A673 (cell line): ENCODE measurements at regions not wholly inside any gene's neighbourhood (a gene's known extent, or its start where the extent isn't known, plus 50 kb on each side); places are given as distances from the start of the nearest gene placed in this dataset.

Source experiments
- CTCF ChIP-seq: fragments of 300-800, 200-600 bp; sonication (generic); conservative IDR thresholded peaks from 2 replicates; pipeline ENCODE4 v1.5.1; 2017; ENCODE audit warnings: low read depth, mild to moderate bottlenecking, antibody characterized with exemption, low read length, moderate library complexity, mixed read lengths
- EZH2 ChIP-seq: fragments of 200-600 bp; sonication (generic); IDR thresholded peaks from 2 replicates; pipeline ENCODE4 v1.6.1; 2017; ENCODE audit warnings: borderline replicate concordance, low read depth, mild to moderate bottlenecking, mixed read lengths, antibody characterized with exemption, low read length; ENCODE audit not compliant: poor library complexity, severe bottlenecking

GRCh38 chr3:24047513-24047912 lies 102.4 kb downstream of the NR1D2 start:
- TF ChIP-seq CTCF (no peak), EZH2 (no peak)
